HepG2 (cell line): ENCODE measurements at regions not wholly inside any gene's neighbourhood (a gene's known extent, or its start where the extent isn't known, plus 50 kb on each side); places are given as distances from the start of the nearest gene placed in this dataset.

ENCODE experiments used
- AKAP8 ChIP-seq: sonication (generic); formaldehyde crosslinking; IDR thresholded peaks from 2 replicates; pipeline ENCODE4 v1.5.1; 2020; ENCODE audit warnings: mild to moderate bottlenecking, missing genetic modification reagents
- EEA1 ChIP-seq: sonication (generic); formaldehyde crosslinking; IDR thresholded peaks from 2 replicates; pipeline ENCODE4 v1.5.1; 2020; ENCODE audit warnings: mild to moderate bottlenecking, missing genetic modification reagents, borderline replicate concordance
- ESRRA ChIP-seq: sonication (generic); formaldehyde crosslinking; IDR thresholded peaks from 2 replicates; pipeline ENCODE4 v1.5.1; 2020; ENCODE audit warnings: mild to moderate bottlenecking, low read depth, missing genetic modification reagents
- FOXO1 ChIP-seq: sonication (generic); formaldehyde crosslinking; IDR thresholded peaks from 2 replicates; pipeline ENCODE4 v1.4.0; 2020; ENCODE audit warnings: missing genetic modification reagents
- KDM3A ChIP-seq: IDR thresholded peaks from 2 replicates; pipeline ENCODE4 v1.6.1; 2018; ENCODE audit warnings: low read depth, missing compliant biosample characterization
- MBNL3 ChIP-seq: fragments of 250-450 bp; sonication (Bioruptor Pico); conservative IDR thresholded peaks from 2 replicates; pipeline ENCODE4 v1.8.0; 2022; ENCODE audit warnings: mild to moderate bottlenecking, inconsistent platforms
- MZF1 ChIP-seq: sonication (generic); formaldehyde crosslinking; IDR thresholded peaks from 2 replicates; pipeline ENCODE4 v1.8.1; 2023; ENCODE audit warnings: mild to moderate bottlenecking, missing genetic modification reagents, borderline replicate concordance
- SIX4 ChIP-seq: sonication (generic); formaldehyde crosslinking; IDR thresholded peaks from 2 replicates; pipeline ENCODE4 v1.4.0; 2020; ENCODE audit warnings: missing genetic modification reagents
- SP5 ChIP-seq: IDR thresholded peaks from 2 replicates; pipeline ENCODE4 v1.6.1; 2016; ENCODE audit warnings: low read depth, borderline replicate concordance
- TBX3 ChIP-seq: fragments of 450-650 bp; IDR thresholded peaks from 2 replicates; pipeline ENCODE4 v1.6.1; 2017; ENCODE audit warnings: antibody characterized with exemption, mild to moderate bottlenecking, inconsistent platforms, borderline replicate concordance
- YEATS2 ChIP-seq: sonication (generic); formaldehyde crosslinking; IDR thresholded peaks from 2 replicates; pipeline ENCODE4 v1.4.0; 2020; ENCODE audit warnings: missing genetic modification reagents, borderline replicate concordance
- ZNF207 ChIP-seq: fragments of 450-650 bp; IDR thresholded peaks from 2 replicates; pipeline ENCODE4 v1.6.1; 2016; ENCODE audit warnings: antibody characterized with exemption, borderline replicate concordance
- ZNF326 ChIP-seq: sonication (generic); formaldehyde crosslinking; IDR thresholded peaks from 2 replicates; pipeline ENCODE4 v1.4.0; 2020; ENCODE audit warnings: missing genetic modification reagents, borderline replicate concordance
- ZNF350 ChIP-seq: sonication (generic); formaldehyde crosslinking; IDR thresholded peaks from 2 replicates; pipeline ENCODE4 v1.4.0; 2020; ENCODE audit warnings: mild to moderate bottlenecking, low read depth, missing genetic modification reagents, borderline replicate concordance
- ZNF768 ChIP-seq: sonication (generic); formaldehyde crosslinking; IDR thresholded peaks from 2 replicates; pipeline ENCODE4 v1.4.0; 2020; ENCODE audit warnings: missing genetic modification reagents
- ZNF850 ChIP-seq: sonication (generic); formaldehyde crosslinking; conservative IDR thresholded peaks from 2 replicates; pipeline ENCODE4 v1.9.0; 2021; ENCODE audit warnings: mild to moderate bottlenecking, missing genetic modification reagents
- ZNF878 ChIP-seq: sonication (generic); formaldehyde crosslinking; IDR thresholded peaks from 2 replicates; pipeline ENCODE4 v1.8.1; 2023; ENCODE audit warnings: mild to moderate bottlenecking, missing genetic modification reagents, moderate library complexity
- TF ChIP-seq, protein P1 (sequence below): sonication (generic); formaldehyde crosslinking; IDR thresholded peaks from 2 replicates; pipeline ENCODE4 v1.4.0; 2020; ENCODE audit warnings: mild to moderate bottlenecking, missing genetic modification reagents
- TF ChIP-seq, protein P2 (sequence below): sonication (generic); formaldehyde crosslinking; IDR thresholded peaks from 2 replicates; pipeline ENCODE4 v1.5.0; 2020; ENCODE audit warnings: mild to moderate bottlenecking, missing genetic modification reagents, borderline replicate concordance
- TF ChIP-seq, protein P3 (sequence below): fragments of 450-650 bp; IDR thresholded peaks from 2 replicates; pipeline ENCODE4 v1.6.1; 2017

DNA sequence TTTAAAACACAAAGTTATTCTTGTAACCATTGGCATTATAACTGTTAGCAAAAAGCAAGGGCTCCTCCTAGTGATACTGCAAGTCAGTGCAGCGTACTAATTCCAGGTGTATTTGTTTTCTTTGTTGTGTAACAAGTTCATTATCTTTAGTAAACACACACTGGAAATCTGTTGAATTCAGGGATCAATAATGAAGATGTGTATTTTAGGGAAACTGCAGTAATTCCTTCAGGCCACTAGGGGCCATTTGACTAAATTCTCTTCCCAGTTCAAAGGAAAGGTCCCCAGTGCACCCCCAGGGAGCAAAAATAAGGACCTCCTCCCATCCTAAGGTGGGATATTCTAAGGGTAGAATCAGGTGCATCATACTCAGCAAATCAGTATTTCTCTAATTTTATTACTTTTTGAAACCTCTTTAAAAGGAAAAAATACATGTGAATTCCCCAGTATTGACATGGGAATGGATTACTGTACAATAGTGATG, 158.6 kb upstream of the LYZL1 start (continued):
- TF ChIP-seq, protein P1, sequence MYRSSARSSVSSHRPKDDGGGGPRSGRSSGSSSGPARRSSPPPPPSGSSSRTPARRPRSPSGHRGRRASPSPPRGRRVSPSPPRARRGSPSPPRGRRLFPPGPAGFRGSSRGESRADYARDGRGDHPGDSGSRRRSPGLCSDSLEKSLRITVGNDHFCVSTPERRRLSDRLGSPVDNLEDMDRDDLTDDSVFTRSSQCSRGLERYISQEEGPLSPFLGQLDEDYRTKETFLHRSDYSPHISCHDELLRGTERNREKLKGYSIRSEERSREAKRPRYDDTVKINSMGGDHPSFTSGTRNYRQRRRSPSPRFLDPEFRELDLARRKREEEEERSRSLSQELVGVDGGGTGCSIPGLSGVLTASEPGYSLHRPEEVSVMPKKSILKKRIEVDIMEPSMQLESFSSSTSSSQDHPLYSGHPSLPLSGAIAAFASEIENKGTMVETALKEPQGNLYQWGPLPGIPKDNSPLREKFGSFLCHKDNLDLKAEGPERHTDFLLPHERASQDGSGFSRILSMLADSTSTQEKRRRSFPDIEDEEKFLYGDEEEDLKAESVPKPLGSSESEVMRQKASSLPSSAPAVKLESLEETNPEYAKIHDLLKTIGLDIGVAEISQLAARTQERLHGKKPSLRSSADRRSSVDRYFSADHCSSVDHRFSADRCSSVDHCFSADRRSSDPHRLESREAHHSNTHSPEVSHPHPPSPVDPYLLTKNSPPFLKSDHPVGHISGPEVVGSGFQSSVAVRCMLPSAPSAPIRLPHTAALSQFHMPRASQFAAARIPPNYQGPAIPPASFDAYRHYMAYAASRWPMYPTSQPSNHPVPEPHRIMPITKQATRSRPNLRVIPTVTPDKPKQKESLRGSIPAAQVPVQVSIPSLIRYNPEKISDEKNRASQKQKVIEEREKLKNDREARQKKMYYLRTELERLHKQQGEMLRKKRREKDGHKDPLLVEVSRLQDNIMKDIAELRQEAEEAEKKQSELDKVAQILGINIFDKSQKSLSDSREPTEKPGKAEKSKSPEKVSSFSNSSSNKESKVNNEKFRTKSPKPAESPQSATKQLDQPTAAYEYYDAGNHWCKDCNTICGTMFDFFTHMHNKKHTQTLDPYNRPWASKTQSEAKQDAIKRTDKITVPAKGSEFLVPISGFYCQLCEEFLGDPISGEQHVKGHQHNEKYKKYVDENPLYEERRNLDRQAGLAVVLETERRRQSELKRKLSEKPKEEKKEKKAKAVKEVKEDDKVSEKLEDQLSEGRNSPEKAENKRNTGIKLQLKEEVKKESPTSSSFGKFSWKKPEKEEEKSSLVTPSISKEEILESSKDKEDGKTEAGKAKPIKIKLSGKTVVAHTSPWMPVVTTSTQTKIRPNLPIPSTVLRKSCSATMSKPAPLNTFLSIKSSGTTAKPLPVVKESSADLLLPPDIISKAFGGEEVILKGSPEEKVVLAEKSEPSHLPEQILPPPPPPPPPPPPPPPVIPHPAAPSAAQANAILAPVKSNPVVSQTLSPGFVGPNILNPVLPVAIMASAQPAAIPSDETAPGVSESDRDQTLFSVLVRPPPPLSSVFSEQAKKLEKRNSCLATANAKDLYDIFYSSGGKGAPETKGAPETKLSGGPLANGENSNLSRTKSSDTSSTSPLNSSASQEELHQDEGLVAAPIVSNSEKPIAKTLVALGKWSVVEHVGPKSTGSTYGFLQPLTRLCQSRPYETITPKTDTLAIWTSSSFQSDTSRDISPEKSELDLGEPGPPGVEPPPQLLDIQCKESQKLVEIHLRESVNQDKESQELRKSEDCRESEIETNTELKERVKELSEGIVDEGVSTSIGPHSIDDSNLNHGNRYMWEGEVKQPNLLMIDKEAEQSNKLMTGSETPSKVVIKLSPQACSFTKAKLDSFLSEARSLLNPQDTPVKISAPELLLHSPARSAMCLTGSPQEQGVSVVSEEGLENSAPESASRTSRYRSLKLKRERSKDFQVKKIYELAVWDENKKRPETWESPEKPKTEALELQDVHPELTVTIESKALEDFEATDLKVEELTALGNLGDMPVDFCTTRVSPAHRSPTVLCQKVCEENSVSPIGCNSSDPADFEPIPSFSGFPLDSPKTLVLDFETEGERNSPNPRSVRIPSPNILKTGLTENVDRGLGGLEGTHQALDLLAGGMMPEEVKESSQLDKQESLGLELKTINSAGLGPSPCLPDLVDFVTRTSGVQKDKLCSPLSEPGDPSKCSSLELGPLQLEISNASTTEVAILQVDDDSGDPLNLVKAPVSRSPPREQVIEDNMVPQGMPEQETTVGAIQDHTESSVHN (CRISPR knock-in tag), result no peak
- TF ChIP-seq FOXO1 (CRISPR knock-in tag) (peak; percentile 76), KDM3A (CRISPR knock-in tag) (peak; percentile 83), MZF1 (CRISPR knock-in tag) (no peak), AKAP8 (CRISPR knock-in tag) (no peak), SP5 (CRISPR knock-in tag) (no peak), EEA1 (CRISPR knock-in tag) (no peak), ZNF768 (CRISPR knock-in tag) (no peak), ZNF326 (no peak), MBNL3 (no peak), TBX3 (peak; percentile 66; the same call in 1 of the 2 replicates), ZNF850 (CRISPR knock-in tag) (no peak), SIX4 (CRISPR knock-in tag) (no peak), ZNF350 (CRISPR knock-in tag) (no peak), ZNF878 (CRISPR knock-in tag) (no peak; the same call in 1 of the 2 replicates), ZNF207 (no peak), YEATS2 (no peak), ESRRA (no peak)
- TF ChIP-seq, protein P2, sequence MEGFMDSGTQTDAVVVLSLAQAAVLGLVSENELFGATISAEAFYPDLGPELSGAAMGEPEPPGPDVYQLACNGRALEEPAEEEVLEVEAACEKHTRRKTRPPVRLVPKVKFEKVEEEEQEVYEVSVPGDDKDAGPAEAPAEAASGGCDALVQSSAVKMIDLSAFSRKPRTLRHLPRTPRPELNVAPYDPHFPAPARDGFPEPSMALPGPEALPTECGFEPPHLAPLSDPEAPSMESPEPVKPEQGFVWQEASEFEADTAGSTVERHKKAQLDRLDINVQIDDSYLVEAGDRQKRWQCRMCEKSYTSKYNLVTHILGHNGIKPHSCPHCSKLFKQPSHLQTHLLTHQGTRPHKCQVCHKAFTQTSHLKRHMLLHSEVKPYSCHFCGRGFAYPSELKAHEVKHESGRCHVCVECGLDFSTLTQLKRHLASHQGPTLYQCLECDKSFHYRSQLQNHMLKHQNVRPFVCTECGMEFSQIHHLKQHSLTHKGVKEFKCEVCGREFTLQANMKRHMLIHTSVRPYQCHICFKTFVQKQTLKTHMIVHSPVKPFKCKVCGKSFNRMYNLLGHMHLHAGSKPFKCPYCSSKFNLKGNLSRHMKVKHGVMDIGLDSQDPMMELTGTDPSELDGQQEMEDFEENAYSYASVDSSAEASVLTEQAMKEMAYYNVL (CRISPR knock-in tag), result no peak
- TF ChIP-seq, protein P3, sequence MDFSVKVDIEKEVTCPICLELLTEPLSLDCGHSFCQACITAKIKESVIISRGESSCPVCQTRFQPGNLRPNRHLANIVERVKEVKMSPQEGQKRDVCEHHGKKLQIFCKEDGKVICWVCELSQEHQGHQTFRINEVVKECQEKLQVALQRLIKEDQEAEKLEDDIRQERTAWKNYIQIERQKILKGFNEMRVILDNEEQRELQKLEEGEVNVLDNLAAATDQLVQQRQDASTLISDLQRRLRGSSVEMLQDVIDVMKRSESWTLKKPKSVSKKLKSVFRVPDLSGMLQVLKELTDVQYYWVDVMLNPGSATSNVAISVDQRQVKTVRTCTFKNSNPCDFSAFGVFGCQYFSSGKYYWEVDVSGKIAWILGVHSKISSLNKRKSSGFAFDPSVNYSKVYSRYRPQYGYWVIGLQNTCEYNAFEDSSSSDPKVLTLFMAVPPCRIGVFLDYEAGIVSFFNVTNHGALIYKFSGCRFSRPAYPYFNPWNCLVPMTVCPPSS, result no peak
